ENCODE measurements at regions not wholly inside any gene's neighbourhood (a gene's known extent, or its start where the extent isn't known, plus 50 kb on each side); places are given as distances from the start of the nearest gene placed in this dataset.
"Not testable (repeated sequence)": the region's sequence is repeated elsewhere in the genome, so short reads cannot be mapped to it uniquely, and the experiment has no call there.

- H3K9me3 Mint-ChIP-seq; CTCF ChIA-PET; H3K4me1 Mint-ChIP-seq; H3K4me3 Mint-ChIP-seq; H3K27ac Mint-ChIP-seq; DNase-seq; H3K36me3 Mint-ChIP-seq (ENCODE audit: low read depth); POLR2A ChIA-PET; H3K27me3 Mint-ChIP-seq; intact Hi-C loops (cut with micrococcal nuclease); ATAC-seq (ENCODE audit: low read depth): not testable (repeated sequence)
These were observed 253.2 kb downstream of the ANKRD30B start for GRCh38 chr18:15001038-15001794.

DNA sequence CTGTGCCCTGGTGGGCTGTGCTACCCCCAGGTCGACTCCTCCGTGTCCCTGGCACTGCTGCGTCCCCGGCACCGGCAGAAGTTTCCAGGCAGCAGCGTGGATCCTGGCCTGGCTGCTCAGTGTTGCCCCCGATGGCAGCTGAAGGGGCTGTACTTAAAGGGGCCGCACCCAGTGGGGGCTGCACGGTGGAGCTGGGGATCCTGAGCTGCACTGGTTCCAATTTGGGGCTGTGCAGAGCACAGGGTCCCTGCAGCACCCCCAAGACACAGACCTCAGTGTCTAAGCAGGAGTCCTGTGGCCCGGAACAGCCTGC lies 253.8 kb downstream of the ANKRD30B start:
- H3K27ac Mint-ChIP-seq; CTCF ChIA-PET; H3K9me3 Mint-ChIP-seq; intact Hi-C loops (cut with micrococcal nuclease); POLR2A ChIA-PET; H3K4me3 Mint-ChIP-seq; H3K36me3 Mint-ChIP-seq (ENCODE audit: low read depth); DNase-seq; H3K4me1 Mint-ChIP-seq; H3K27me3 Mint-ChIP-seq: not testable (repeated sequence)
- ATAC-seq (ENCODE audit: low read depth), result peak; percentile 52

DNA sequence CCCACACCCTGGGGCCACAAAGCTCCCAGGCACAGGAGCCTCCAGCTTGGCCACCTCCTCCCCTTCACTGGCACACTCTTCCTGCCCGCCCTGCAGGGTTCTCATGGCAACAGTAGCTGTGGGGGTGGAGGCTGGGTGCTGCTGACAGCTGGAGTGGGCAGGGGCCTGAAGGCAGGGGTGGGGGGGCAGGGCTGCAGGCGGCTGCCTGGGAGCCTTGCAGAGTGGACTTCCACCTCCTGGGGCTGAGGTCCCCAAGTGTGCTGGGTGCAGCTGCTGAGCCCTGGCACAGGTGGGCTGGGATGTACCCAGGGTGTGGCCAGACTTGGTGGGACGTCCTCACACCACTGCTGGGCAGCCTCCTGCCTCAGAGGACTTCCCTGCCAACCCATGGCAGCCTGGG lies 254.8 kb downstream of the ANKRD30B start:
- CTCF ChIA-PET; H3K9me3 Mint-ChIP-seq; H3K27me3 Mint-ChIP-seq; ATAC-seq (ENCODE audit: low read depth); DNase-seq; H3K4me3 Mint-ChIP-seq; intact Hi-C loops (cut with micrococcal nuclease); H3K36me3 Mint-ChIP-seq (ENCODE audit: low read depth); H3K27ac Mint-ChIP-seq; H3K4me1 Mint-ChIP-seq; POLR2A ChIA-PET: not testable (repeated sequence)

- DNase-seq; H3K4me1 Mint-ChIP-seq; CTCF ChIA-PET; H3K36me3 Mint-ChIP-seq (ENCODE audit: low read depth); H3K27me3 Mint-ChIP-seq; H3K27ac Mint-ChIP-seq; H3K4me3 Mint-ChIP-seq; intact Hi-C loops (cut with micrococcal nuclease); ATAC-seq (ENCODE audit: low read depth); H3K9me3 Mint-ChIP-seq; POLR2A ChIA-PET: not testable (repeated sequence)
These were observed 255.3 kb downstream of the ANKRD30B start for GRCh38 chr18:15003231-15003630.

DNA sequence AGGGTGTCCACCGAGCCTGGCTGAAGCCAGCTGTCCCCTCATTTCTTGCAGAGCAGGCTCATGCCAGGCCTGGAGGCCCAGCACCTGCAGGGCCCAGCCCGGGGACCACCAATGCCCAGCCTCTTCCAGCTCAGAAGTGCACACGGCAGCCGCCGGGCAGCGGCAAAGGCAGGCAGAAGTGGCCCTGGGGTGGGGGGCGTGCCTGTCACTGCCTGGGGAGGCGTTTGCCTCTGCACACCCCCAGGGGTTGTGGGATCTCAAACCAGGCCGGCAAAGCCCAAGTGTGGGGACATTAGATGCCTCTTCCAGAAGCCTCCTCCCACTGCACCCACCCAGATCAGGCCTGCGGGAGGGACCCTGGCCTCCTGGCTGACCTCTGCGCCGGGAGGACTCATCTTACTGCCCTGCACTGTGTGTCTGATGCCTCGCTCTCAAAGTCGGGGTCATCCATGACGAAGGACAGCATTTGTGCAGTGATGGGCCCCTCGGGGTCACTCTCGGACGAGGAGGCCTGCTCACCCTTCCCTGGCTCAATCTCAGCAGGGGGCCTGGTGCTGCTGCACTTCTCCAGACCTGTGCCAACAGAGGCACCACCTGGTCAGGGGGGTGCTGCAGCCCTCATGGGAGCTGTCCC lies 255.8 kb downstream of the ANKRD30B start:
- H3K36me3 Mint-ChIP-seq (ENCODE audit: low read depth); CTCF ChIA-PET; DNase-seq; intact Hi-C loops (cut with micrococcal nuclease); H3K27me3 Mint-ChIP-seq; ATAC-seq (ENCODE audit: low read depth); POLR2A ChIA-PET; H3K4me3 Mint-ChIP-seq; H3K27ac Mint-ChIP-seq; H3K9me3 Mint-ChIP-seq; H3K4me1 Mint-ChIP-seq: not testable (repeated sequence)

GRCh38 chr18:15004270-15004973 lies 256.4 kb downstream of the ANKRD30B start:
- CTCF ChIA-PET; H3K9me3 Mint-ChIP-seq; H3K36me3 Mint-ChIP-seq (ENCODE audit: low read depth); H3K4me3 Mint-ChIP-seq; ATAC-seq (ENCODE audit: low read depth); POLR2A ChIA-PET; DNase-seq; H3K27ac Mint-ChIP-seq; H3K27me3 Mint-ChIP-seq; intact Hi-C loops (cut with micrococcal nuclease); H3K4me1 Mint-ChIP-seq: not testable (repeated sequence)

GRCh38 chr18:15005313-15006130 lies 257.6 kb downstream of the ANKRD30B start:
- CTCF ChIA-PET, result no interaction called here
- no peak for ATAC-seq (ENCODE audit: low read depth)
- POLR2A ChIA-PET, result no interaction called here
- H3K36me3 Mint-ChIP-seq (ENCODE audit: low read depth), result no peaks in the 10 kb centered on the region
- intact Hi-C loops (cut with micrococcal nuclease), result no loop called here
- H3K9me3 Mint-ChIP-seq, result peaks cover 2% of the 10 kb centered on the region
- no peak overlapping the region for H3K27ac Mint-ChIP-seq
- no peak for DNase-seq
- TF ChIP-seq, protein P1, sequence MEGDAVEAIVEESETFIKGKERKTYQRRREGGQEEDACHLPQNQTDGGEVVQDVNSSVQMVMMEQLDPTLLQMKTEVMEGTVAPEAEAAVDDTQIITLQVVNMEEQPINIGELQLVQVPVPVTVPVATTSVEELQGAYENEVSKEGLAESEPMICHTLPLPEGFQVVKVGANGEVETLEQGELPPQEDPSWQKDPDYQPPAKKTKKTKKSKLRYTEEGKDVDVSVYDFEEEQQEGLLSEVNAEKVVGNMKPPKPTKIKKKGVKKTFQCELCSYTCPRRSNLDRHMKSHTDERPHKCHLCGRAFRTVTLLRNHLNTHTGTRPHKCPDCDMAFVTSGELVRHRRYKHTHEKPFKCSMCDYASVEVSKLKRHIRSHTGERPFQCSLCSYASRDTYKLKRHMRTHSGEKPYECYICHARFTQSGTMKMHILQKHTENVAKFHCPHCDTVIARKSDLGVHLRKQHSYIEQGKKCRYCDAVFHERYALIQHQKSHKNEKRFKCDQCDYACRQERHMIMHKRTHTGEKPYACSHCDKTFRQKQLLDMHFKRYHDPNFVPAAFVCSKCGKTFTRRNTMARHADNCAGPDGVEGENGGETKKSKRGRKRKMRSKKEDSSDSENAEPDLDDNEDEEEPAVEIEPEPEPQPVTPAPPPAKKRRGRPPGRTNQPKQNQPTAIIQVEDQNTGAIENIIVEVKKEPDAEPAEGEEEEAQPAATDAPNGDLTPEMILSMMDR (IDR thresholded peaks at IDR 0.05), result no peak
- no peaks in the 10 kb centered on the region for H3K27me3 Mint-ChIP-seq
- no peaks in the 10 kb centered on the region for H3K4me1 Mint-ChIP-seq
- H3K4me3 Mint-ChIP-seq, result no peak overlapping the region

- POLR2A ChIA-PET; CTCF ChIA-PET; H3K9me3 Mint-ChIP-seq; ATAC-seq (ENCODE audit: low read depth); H3K36me3 Mint-ChIP-seq (ENCODE audit: low read depth); H3K4me1 Mint-ChIP-seq; H3K4me3 Mint-ChIP-seq; intact Hi-C loops (cut with micrococcal nuclease); H3K27me3 Mint-ChIP-seq; H3K27ac Mint-ChIP-seq; DNase-seq: not testable (repeated sequence)
These were observed 258.6 kb downstream of the ANKRD30B start for GRCh38 chr18:15006616-15007015.

- H3K27me3 Mint-ChIP-seq; H3K4me3 Mint-ChIP-seq; DNase-seq; H3K36me3 Mint-ChIP-seq (ENCODE audit: low read depth); intact Hi-C loops (cut with micrococcal nuclease); H3K27ac Mint-ChIP-seq; H3K9me3 Mint-ChIP-seq; ATAC-seq (ENCODE audit: low read depth); CTCF ChIA-PET; H3K4me1 Mint-ChIP-seq; POLR2A ChIA-PET: not testable (repeated sequence)
These were observed 278.1 kb downstream of the ANKRD30B start for GRCh38 chr18:15026041-15026440.

GRCh38 chr18:15028037-15028436 lies 280.1 kb downstream of the ANKRD30B start:
- CTCF ChIA-PET; ATAC-seq (ENCODE audit: low read depth); H3K4me1 Mint-ChIP-seq; POLR2A ChIA-PET; H3K27ac Mint-ChIP-seq; intact Hi-C loops (cut with micrococcal nuclease); H3K36me3 Mint-ChIP-seq (ENCODE audit: low read depth); H3K9me3 Mint-ChIP-seq; H3K4me3 Mint-ChIP-seq; DNase-seq; H3K27me3 Mint-ChIP-seq: not testable (repeated sequence)
